ENCODE measurements at regions not wholly inside any gene's neighbourhood (a gene's known extent, or its start where the extent isn't known, plus 50 kb on each side); places are given as distances from the start of the nearest gene placed in this dataset.
A peak's percentile ranks its signal among the peaks of the same experiment; 100 is the strongest.

- no peak for TF ChIP-seq CTCF (IDR thresholded peaks at IDR 0.05; ENCODE audit: insufficient read depth, low read depth, low read length, missing control alignments)
- no peak overlapping the region for H3K4me3 ChIP-seq (ENCODE audit: low read length)
- DNase-seq (ENCODE audit: low read depth): no peak
Observed at GRCh38 chr3:65042675-65043074, 354.9 kb upstream of the ADAMTS9 start.

- peak; percentile 3 for DNase-seq (ENCODE audit: low read depth)
- no peak overlapping the region for H3K4me3 ChIP-seq (ENCODE audit: low read length)
- TF ChIP-seq CTCF (IDR thresholded peaks at IDR 0.05; ENCODE audit: insufficient read depth, low read depth, low read length, missing control alignments): no peak
Observed at GRCh38 chr3:65039754-65040210, 352.0 kb upstream of the ADAMTS9 start.

- TF ChIP-seq CTCF (IDR thresholded peaks at IDR 0.05; ENCODE audit: insufficient read depth, low read depth, low read length, missing control alignments): no peak
- no peak for DNase-seq (ENCODE audit: low read depth)
- no peak overlapping the region for H3K4me3 ChIP-seq (ENCODE audit: low read length)
Observed at GRCh38 chr3:65037861-65038260, 350.1 kb upstream of the ADAMTS9 start.

- TF ChIP-seq CTCF (IDR thresholded peaks at IDR 0.05; ENCODE audit: insufficient read depth, low read depth, low read length, missing control alignments): no peak
- DNase-seq (ENCODE audit: low read depth): no peak
Observed at GRCh38 chr3:65035246-65035645, 347.4 kb upstream of the ADAMTS9 start.

GRCh38 chr3:65033576-65033975 is 345.8 kb upstream of the ADAMTS9 start:
- TF ChIP-seq CTCF (IDR thresholded peaks at IDR 0.05; ENCODE audit: insufficient read depth, low read depth, low read length, missing control alignments): no peak
- H3K4me3 ChIP-seq (ENCODE audit: low read length): no peak overlapping the region
- no peak for DNase-seq (ENCODE audit: low read depth)

More at GRCh38 chr3:65035246-65035645, 347.4 kb upstream of the ADAMTS9 start:
- H3K4me3 ChIP-seq (ENCODE audit: low read length): no peak overlapping the region

- no peak for TF ChIP-seq CTCF (IDR thresholded peaks at IDR 0.05; ENCODE audit: insufficient read depth, low read depth, low read length, missing control alignments)
- DNase-seq (ENCODE audit: low read depth): peak; percentile 55
- no peak overlapping the region for H3K4me3 ChIP-seq (ENCODE audit: low read length)
Observed at GRCh38 chr3:65030847-65031463, 343.2 kb upstream of the ADAMTS9 start.

GRCh38 chr3:65030014-65030627 is 342.3 kb upstream of the ADAMTS9 start:
- DNase-seq (ENCODE audit: low read depth): no peak
- no peak overlapping the region for H3K4me3 ChIP-seq (ENCODE audit: low read length)
- no peak for TF ChIP-seq CTCF (IDR thresholded peaks at IDR 0.05; ENCODE audit: insufficient read depth, low read depth, low read length, missing control alignments)
